GM18505 (cell line): ENCODE measurements at regions not wholly inside any gene's neighbourhood (a gene's known extent, or its start where the extent isn't known, plus 50 kb on each side); places are given as distances from the start of the nearest gene placed in this dataset.

Source experiments
- ATAC-seq: cut with Tn5 transposase; IDR thresholded peaks from one replicate; pipeline ENCODE4 v1.9.1; 2021; ENCODE audit not compliant: unreplicated experiment
- POLR2A ChIP-seq: IDR thresholded peaks from 4 replicates; pipeline ENCODE4 v1.6.1; 2011; ENCODE audit warnings: borderline replicate concordance; ENCODE audit not compliant: insufficient read depth, insufficient read length; ENCODE audit errors: extremely low read depth

DNA sequence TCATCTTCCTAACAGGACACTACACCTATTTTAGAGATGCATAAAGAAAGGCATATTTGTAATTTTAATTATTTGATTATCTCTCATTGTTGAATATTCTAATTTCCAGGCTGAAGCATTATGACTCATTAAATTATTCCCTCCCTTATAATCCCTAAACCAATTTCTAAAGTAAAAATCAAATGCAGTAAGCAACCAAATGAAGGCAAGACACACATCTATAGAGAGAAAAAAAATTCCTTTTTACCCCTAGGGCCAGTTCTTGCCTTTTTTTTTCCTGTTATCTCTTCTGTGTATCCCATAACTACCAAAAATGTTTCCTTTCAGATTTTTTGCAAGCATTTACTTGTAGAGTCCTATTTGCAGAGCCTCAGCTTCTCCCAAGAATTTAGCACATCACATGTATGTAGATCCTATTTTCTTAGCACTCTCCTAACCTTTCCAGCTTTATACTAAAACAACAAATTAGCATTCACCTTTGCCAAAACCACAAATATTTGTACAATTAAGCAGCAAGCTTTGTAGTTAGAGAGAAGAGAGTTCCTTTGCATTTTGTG lies 177.9 kb downstream of the SATB1 start:
- no peak for TF ChIP-seq POLR2A
- no peak for ATAC-seq

DNA sequence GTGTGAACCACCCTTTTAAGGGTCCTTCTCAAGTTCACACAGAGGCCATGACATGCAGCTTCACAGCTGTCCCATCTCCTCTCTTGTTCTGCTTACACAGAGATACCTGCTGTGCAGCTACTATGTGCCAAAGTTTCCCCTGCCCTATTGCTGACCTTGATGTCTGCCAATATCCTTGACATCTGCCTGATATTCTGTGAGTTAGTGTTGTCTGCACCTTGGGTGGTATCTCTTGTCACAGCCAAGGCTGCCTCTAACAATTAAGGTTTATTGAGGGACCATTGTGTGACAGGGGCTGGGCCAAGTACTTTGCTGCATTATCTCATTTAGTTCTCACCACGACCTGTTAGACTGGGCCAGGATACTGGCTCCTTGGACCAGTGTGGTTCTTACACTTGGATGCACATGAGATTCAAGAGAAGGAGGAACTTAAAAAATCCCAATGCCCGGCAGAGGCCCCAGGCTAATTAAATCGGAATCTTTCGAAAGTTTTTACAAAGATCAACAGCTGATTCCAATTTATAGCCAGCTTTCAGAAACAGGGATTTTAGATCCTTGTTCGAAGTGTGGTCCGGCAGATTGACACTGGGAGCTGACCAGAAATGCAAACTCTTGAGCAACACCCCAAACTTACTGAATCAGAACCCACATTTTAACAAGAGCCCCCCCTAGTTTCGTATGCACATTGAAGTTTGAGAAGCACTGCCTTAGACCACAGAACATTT lies 178.6 kb downstream of the SATB1 start:
- no peak for TF ChIP-seq POLR2A
- ATAC-seq: no peak

DNA sequence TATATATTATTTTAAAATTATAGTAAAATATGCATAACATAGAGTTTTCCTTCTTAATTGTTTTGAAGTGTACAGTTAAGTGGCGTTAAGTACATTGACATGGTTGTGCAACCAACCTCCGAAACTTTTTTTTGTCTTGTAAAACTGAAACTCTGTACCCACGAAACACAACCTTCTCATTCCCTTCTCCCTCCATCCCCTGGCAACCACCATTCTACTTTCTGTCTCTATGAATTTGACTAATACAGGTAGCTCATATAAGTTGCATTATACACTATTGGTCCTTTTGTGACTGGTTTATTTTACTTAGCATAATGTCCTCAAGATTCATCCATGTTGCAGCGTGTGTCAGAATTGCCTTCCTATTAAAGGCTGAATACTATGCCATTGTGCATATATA lies 179.4 kb downstream of the SATB1 start:
- ATAC-seq: no peak
- TF ChIP-seq POLR2A: no peak

DNA sequence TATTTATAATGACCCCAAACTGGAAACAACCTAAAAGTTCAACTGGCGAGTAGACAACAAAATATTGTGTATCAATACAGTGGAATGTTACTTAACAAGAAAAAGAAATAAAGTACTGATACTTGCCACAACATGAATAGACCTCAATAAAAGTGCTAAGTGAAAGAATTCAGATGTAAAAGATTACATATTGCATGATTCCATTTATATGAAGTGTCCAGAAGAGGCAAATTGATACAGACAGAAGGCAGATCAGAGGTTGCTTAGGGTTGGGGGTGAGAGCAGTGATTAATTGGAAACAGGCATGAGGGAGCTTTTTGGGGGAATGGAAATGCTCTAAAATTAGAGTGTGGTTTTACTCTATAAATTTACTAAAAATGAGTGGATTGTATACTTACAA lies 183.3 kb downstream of the SATB1 start:
- no peak for TF ChIP-seq POLR2A
- no peak for ATAC-seq

DNA sequence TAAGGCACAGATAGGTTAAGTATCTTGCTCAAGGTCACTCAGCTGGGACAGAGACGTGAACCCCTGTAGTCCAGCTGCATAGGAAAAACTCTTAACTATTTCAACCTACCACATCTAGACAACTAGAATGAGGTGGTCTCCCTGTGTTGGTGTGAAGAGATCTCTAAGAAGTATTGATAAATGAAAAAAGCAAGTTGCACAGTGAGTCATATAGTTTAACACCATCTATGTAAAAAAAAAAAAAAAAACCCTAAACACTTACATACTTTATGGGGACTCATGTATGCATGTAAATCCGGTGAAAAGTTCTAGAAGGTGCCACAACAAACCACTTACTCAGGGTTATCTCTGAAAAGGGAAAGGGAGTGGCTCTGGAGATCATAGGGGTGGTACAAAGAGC lies 185.5 kb downstream of the SATB1 start:
- ATAC-seq: no peak
- no peak for TF ChIP-seq POLR2A

DNA sequence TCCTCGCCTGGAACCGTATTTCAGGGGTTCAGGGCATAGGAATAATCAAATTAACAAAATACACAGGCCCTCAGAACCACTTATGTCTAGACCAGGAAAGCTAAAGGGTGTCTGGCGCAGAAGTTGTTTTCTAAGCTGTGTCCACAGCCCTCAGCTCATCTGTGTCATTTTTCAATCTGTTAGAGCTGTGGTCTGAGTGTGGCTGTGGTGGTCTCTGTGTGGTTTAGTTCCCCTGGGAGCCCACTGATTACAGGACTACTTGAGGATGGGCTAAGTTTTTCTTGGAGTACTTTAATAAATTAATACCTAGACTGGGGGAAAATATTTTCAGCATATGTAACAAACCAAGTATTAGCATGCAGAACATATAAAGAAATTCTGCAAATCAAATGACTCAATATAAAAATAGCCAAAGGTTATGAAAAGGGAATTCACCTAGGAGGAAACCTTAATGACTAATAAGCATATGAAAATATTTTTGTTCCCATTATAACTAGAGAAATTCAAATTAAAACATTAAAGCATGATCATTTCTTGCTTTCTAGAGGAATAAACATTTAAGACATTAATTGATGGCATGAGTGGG lies 186.3 kb downstream of the SATB1 start:
- ATAC-seq: no peak
- no peak for TF ChIP-seq POLR2A

DNA sequence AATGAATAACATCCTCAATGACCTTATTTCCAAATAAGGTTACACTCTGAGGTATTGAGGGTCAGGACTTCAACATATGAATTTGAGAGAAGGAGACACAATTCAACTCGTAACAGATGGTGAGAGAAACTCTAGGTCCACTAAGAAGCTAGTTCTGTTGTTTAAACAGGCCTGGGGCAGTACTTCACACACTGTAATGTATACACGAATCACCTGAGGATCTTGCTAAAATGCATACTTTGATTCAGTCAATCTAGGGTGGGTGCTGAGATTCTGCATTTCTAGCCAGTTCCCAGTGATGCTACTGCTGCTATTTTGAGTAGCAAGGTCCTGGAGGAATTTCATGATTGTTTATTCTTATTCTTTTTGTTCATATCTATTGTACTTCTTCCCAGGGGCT lies 186.8 kb downstream of the SATB1 start:
- no peak for ATAC-seq
- TF ChIP-seq POLR2A: no peak

DNA sequence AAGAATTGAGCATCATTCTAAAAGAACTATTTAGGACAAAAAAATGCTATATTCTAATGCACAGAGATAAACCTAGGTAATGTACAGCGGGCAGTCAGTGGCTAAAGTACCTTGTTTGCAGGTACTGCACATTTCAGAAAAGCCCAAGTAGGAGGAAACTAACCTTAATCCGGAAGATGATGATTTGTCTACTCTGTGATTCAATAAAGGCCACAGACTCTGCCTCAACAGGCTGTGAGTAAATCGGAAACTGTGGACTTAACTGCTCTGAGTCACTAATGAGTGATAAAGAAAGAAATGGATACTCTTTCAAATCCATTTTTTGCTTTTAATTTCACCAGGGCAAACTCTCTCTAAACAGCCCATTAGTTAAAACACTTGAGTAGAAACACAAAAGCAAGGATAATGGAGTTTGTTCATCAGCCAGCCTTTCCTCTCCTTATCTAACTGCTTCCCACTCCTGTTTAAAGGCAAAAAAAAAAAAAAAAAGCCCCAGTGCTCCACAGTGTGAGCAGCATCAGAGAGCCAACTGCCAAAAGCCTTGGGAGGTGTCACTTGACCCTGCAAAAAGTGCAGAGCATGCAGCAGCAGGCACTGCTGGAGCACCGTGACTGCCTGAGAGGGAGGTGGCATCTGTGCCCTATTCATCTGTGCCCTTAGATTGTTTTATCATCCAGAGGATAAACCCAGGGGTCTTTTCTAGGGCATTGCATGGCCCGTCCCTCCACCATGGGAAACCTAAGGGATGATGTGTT lies 187.7 kb downstream of the SATB1 start:
- ATAC-seq: peak; percentile 90
- TF ChIP-seq POLR2A: no peak

DNA sequence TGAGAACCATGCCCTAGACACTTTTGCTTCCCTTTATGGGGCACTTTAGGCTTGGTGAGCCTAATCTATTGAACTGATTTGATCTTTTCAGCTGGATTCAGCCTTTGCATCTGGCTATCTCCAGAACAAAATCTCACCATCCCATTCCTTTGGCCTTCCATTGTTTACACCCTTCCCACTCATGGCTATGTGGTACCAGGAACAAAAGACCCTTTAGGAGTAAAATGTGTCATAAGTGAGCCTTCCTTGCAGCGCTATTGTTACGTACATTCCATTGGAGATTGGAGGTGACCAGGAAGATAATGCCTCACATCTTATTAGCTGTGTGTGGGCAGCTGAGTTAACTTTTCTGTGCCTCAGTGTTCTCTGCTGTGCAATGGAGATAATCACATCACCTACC lies 188.4 kb downstream of the SATB1 start:
- TF ChIP-seq POLR2A: no peak
- no peak for ATAC-seq

DNA sequence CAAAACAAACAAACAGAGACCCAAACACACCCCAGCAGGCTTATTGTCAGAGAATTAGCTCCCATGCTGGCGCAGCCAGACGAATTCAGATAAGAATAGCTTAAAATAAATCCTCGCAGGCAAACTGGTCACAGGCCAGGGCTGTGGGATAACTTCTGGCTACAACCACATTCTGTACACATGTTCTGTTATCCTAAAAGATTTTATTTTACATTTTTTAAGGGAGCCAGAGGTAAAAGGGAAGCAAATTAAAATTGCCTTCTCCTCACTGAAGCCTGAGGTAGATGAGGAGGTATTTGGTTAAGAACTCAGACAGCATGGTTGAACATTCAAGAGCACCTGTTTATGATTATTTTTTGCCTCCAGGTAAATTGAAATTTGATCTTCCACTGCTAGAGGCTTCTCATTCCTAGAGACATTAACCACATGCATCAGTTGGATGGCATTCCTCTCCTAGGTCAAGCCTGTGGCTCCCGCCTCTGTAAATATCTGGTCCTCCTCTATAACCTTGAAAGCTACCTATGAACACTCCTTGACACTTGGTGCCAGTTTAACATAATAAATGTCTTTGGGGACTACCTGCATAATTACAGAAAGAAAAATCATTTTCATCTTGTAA lies 190.3 kb downstream of the SATB1 start:
- no peak for ATAC-seq
- no peak for TF ChIP-seq POLR2A

DNA sequence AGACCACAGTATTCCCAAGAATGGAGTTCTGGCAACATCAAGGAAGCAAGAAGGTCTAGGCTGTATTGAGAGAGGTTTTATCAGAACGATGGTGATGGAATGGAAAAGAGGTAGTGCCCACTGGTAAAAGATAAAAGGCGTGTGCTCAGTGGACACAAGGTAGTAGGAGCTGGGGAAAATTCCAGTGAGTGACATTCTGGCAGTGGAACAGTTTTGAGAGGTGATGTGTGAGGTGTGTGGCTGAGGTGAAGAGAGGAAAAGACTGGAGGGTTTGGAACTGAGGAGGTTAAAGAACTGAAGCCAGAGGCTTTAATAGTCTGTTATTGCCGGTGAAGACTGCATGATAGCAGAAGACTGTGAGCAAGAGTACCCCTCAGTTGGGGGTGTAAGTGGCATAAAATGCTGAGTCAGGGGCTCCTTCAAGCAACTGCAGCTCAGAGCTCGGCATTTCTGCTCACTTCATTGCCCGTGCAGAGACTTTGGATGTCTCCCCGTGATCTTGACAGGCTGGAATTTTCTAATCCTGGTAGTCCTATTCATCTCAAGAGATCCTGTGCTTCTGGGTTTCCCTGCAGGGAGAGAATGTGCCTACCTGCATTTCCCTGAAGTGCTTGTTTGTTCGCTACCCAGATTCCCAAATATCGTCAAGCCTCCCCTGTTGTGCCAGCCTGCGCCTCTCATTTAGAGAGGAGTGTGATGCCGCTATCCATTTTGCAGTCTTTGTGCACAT lies 191.0 kb downstream of the SATB1 start:
- ATAC-seq: no peak
- TF ChIP-seq POLR2A: no peak

DNA sequence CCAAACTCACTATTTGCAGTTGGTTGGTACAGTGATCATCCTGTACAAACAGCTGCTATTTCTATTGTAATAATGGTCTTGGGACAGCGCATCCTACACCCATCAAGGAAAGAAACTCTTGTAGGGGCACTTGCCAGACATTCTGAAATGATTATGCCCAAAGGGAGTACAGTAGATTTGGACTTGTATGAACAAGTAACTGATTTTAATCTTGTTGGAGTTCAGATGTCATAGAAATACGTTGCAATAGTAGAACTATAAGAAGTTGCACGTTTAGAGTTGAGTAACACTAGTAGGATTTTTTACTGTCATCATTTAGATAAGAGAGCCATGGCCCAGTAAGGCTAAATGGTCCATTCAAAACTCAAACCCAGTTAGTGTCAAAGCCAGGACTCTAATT lies 192.8 kb downstream of the SATB1 start:
- ATAC-seq: no peak

DNA sequence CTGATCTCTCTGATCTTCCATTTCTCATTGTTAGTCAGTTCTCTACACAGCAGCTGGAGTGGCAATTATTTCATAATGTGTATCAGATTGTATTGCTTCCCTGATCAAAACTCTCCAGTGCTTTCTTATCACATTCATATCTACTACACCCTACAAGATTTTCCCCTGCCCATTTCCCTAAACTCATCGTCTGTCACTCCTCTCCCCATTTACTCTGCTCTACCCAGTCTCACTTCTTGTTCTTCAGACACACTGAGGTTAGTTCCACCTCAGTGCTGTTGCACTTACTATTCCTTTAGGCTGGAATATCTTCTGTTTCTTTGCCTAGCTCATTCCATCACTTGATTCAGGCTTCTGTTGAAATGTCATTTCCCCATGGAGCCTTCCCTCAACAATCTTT lies 197.1 kb downstream of the SATB1 start:
- no peak for ATAC-seq
- TF ChIP-seq POLR2A: no peak

More for the DNA sequence above, 192.8 kb downstream of the SATB1 start:
- TF ChIP-seq POLR2A: no peak
